ENCODE measurements at regions not wholly inside any gene's neighbourhood (a gene's known extent, or its start where the extent isn't known, plus 50 kb on each side); places are given as distances from the start of the nearest gene placed in this dataset.
"Not testable (repeated sequence)": the region's sequence is repeated elsewhere in the genome, so short reads cannot be mapped to it uniquely, and the experiment has no call there.

DNA sequence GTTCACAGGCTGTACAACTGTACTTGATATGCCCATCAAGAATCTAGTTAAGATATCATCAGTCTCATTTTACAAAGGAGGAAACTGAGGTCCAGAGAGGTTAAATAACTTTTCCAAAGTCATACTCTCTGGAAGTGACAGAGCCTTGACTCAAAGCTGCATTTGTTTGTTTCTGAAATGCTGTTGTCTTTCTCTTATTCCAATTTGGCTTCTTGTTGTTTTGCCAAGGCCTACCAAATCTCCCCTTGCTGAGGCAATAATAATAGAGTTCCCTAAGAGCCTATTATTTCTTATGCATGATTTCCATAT lies 79.8 kb upstream of the C12orf71 start:
- H3K27me3 ChIP-seq = no peaks in the 10 kb centered on the region
- H3K9me3 ChIP-seq = no peaks in the 10 kb centered on the region
- H3K36me3 ChIP-seq = no peaks in the 10 kb centered on the region
- H3K4me3 ChIP-seq = no peak overlapping the region
- no peak overlapping the region for H3K27ac ChIP-seq
- DNase-seq = no peak
- TF ChIP-seq, protein P1, sequence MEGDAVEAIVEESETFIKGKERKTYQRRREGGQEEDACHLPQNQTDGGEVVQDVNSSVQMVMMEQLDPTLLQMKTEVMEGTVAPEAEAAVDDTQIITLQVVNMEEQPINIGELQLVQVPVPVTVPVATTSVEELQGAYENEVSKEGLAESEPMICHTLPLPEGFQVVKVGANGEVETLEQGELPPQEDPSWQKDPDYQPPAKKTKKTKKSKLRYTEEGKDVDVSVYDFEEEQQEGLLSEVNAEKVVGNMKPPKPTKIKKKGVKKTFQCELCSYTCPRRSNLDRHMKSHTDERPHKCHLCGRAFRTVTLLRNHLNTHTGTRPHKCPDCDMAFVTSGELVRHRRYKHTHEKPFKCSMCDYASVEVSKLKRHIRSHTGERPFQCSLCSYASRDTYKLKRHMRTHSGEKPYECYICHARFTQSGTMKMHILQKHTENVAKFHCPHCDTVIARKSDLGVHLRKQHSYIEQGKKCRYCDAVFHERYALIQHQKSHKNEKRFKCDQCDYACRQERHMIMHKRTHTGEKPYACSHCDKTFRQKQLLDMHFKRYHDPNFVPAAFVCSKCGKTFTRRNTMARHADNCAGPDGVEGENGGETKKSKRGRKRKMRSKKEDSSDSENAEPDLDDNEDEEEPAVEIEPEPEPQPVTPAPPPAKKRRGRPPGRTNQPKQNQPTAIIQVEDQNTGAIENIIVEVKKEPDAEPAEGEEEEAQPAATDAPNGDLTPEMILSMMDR (IDR thresholded peaks at IDR 0.05) = no peak
- no peak for TF ChIP-seq POLR2A (IDR thresholded peaks at IDR 0.05)
- H3K4me1 ChIP-seq = no peaks in the 10 kb centered on the region
- intact Hi-C loops (cut with DNase I; ENCODE audit: low total_unique reads) = no loop called here

DNA sequence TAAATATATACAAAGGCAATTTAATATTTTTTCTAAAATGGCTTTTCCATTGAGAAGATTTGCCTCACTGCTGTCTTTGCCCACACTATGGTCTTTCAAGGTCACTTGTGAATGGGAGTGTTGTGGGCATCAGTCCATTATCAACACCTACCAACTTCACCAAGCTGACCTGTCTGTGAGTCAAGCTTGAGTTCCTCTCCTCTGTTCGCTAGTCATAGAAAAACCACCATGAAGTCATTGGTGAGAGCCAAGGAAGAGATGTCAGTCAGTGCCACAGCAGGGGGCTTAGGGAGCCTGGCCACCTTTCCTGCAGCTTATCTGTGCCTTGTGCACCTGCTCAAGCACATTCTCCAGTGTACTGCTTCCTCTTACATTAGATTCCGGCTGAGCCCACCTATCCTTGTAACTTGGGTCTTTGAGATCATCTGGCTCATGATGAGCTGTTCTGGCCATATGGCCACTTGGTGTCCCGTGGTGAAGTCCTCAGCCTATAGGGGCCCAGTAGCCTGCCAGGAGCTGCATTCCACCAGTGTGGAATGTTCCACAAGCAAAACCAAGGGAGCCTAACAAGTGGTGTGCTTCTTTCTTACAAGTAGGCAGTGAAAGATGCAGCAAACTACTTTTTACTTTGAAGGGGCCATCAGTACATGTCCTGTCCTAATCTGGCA lies 80.8 kb upstream of the C12orf71 start:
- no peaks in the 10 kb centered on the region for H3K27me3 ChIP-seq
- intact Hi-C loops (cut with DNase I; ENCODE audit: low total_unique reads) = no loop called here
- no peak for DNase-seq
- H3K27ac ChIP-seq = no peak overlapping the region
- H3K9me3 ChIP-seq = no peaks in the 10 kb centered on the region
- no peaks in the 10 kb centered on the region for H3K4me1 ChIP-seq
- TF ChIP-seq, protein P1 (IDR thresholded peaks at IDR 0.05) = no peak
- TF ChIP-seq POLR2A (IDR thresholded peaks at IDR 0.05) = no peak
- H3K4me3 ChIP-seq = no peak overlapping the region
- no peaks in the 10 kb centered on the region for H3K36me3 ChIP-seq

DNA sequence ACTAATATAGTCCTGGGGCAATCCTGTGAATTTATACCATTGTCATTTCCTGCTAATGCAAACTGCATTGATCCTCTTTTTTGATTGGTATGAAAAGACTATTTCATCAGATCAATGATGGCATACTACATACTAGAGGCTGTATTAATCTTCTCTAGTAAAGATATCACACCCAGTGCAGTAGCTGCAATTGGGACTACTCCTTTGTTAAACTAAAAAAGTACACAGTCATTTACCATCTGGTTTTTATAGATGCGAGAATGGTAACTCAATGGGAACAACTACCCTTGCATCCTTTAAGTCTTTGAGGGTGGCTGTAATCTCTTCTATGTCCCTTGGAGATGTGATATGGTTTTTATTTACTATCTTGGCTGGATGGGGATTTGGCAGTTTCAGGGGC lies 80.2 kb upstream of the STK38L start:
- TF ChIP-seq POLR2A (IDR thresholded peaks at IDR 0.05) = no peak
- TF ChIP-seq, protein P1 (IDR thresholded peaks at IDR 0.05) = no peak
- intact Hi-C loops (cut with DNase I; ENCODE audit: low total_unique reads) = no loop called here
- H3K27ac ChIP-seq = no peak overlapping the region

DNA sequence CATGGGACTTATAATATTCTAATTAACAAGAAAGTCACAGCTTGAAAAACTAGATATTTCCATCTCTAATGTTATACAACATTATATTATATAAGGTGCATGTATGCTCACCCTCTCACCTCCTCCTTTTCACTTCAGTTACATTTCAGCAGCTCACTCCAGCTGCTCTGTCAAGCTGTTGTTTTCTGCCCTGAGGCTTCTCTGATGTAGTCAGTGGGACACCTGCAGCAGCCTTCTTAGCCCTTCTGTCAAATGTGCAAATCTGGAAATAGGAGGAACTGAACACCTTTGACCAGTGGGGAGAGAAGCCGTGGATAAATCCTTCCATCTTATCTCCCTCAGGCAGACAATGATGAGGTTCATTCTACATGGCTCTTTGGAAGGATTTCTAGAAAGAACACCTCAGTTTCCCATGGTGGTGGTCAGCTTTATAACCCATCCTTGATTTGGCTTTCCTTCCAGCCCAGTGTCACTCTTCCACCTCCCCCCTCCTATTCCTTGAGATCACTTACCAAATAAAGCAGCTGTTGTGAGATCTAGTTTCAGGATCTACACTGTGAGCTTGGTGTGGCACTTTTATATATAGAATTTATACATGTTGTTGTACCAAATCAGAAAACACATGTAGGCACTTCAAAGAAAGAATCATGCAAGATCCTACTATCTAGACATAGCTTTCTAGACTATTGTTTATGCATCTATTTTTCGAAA lies 79.6 kb upstream of the STK38L start:
- Histone ChIP-seq H3K27ac (no peak overlapping the region), H3K9me3 (no peaks in the 10 kb centered on the region), H3K27me3 (no peaks in the 10 kb centered on the region), H3K36me3 (no peaks in the 10 kb centered on the region), H3K4me3 (no peak overlapping the region), H3K4me1 (no peaks in the 10 kb centered on the region)
- TF ChIP-seq POLR2A (IDR thresholded peaks at IDR 0.05) = no peak
- TF ChIP-seq, protein P1 (IDR thresholded peaks at IDR 0.05) = no peak
- intact Hi-C loops (cut with DNase I; ENCODE audit: low total_unique reads) = no loop called here
- DNase-seq = no peak

More for the DNA sequence above, 80.2 kb upstream of the STK38L start:
- Histone ChIP-seq H3K36me3 (no peaks in the 10 kb centered on the region), H3K9me3 (no peaks in the 10 kb centered on the region), H3K4me1 (no peaks in the 10 kb centered on the region), H3K4me3 (no peak overlapping the region), H3K27me3 (no peaks in the 10 kb centered on the region)
- DNase-seq = no peak

DNA sequence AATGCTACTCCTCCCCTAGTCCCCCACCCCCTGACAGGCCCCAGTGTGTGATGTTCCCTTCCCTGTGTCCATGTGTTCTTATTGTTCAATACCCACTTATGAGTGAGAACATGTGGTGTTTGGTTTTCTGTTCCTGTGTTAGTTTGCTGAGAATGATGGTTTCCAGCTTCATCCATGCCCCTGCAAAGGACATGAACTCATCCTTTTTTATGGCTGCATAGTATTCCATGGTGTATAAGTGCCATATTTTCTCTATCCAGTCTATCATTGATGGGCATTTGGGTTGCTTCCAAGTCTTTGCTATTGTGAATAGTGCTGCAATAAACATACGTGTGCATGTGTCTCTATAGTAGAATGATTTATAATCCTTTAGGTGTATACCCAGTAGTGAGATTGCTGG lies 78.1 kb upstream of the STK38L start:
- H3K4me3 ChIP-seq; H3K27me3 ChIP-seq; H3K4me1 ChIP-seq; H3K9me3 ChIP-seq; intact Hi-C loops (cut with DNase I; ENCODE audit: low total_unique reads); DNase-seq; H3K36me3 ChIP-seq; H3K27ac ChIP-seq: not testable (repeated sequence)

DNA sequence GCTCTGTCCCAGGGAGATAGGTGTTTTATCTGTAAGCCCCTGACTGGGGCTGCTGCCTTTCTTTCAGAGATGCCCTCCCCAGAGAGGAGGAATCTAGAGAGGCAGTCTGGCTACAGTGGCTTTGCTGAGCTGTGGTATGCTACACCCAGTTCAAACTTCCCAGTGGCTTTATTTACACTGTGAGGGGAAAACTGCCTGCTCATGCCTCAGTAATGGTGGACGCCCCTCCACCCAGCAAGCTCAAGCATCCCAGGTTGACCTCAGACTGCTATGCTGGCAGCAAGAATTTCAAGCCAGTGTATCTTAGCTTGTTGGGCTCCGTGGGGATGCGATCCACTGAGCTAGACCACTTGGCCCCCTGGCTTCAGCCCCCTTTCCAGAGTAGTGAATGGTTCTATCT lies 72.6 kb upstream of the STK38L start:
- H3K4me1 ChIP-seq; H3K4me3 ChIP-seq; H3K36me3 ChIP-seq; intact Hi-C loops (cut with DNase I; ENCODE audit: low total_unique reads); H3K9me3 ChIP-seq; H3K27me3 ChIP-seq; DNase-seq; H3K27ac ChIP-seq: not testable (repeated sequence)

All from uterus (tissue), 3 donors.